Calu3 (cell line): ENCODE measurements at regions not wholly inside any gene's neighbourhood (a gene's known extent, or its start where the extent isn't known, plus 50 kb on each side); places are given as distances from the start of the nearest gene placed in this dataset.
A peak's percentile ranks its signal among the peaks of the same experiment; 100 is the strongest.

Source experiments
- BruUV-seq: library from RNA; stranded (reverse); fragments of 400-500 nt; replicated peaks from 2 replicates; lab custom pipeline; 2021; lab: Mats Ljungman, UMichigan
- CTCF ChIA-PET: fragments of 300-600 bp; sonication (Branson Sonifier 250); formaldehyde crosslinking; loops from one replicate; lab custom pipeline; 2022; ENCODE audit warnings: antibody characterized with exemption; lab: Charles Lee
- DNase-seq: peaks from one replicate; pipeline ENCODE4 v3.0.0; 2022
- H3K27ac Mint-ChIP-seq: one replicate; pipeline ENCODE4 v1.8.0; 2022; ENCODE audit warnings: mixed read lengths; ENCODE audit not compliant: unreplicated experiment
- H3K27me3 Mint-ChIP-seq: one replicate; pipeline ENCODE4 v1.8.0; 2022; ENCODE audit warnings: mixed read lengths; ENCODE audit not compliant: unreplicated experiment
- H3K36me3 Mint-ChIP-seq: one replicate; pipeline ENCODE4 v1.8.0; 2022; ENCODE audit warnings: mild to moderate bottlenecking, moderate library complexity, mixed read lengths; ENCODE audit not compliant: insufficient read depth, unreplicated experiment
- H3K4me1 Mint-ChIP-seq: one replicate; pipeline ENCODE4 v1.8.0; 2022; ENCODE audit warnings: mild to moderate bottlenecking, low read depth, mixed read lengths; ENCODE audit not compliant: unreplicated experiment
- H3K4me3 Mint-ChIP-seq: one replicate; pipeline ENCODE4 v1.8.0; 2022; ENCODE audit warnings: mild to moderate bottlenecking, low read depth, moderate library complexity, mixed read lengths; ENCODE audit not compliant: unreplicated experiment
- H3K9me3 Mint-ChIP-seq: one replicate; pipeline ENCODE4 v1.8.0; 2022; ENCODE audit warnings: low read depth, mixed read lengths; ENCODE audit not compliant: unreplicated experiment
- CTCF ChIP-seq: fragments of 200-600 bp; IDR thresholded peaks from one replicate; pipeline ENCODE4 v1.8.0; 2022; ENCODE audit warnings: antibody characterized with exemption; ENCODE audit not compliant: unreplicated experiment
- intact Hi-C: fragments of 100-400 bp; cut with micrococcal nuclease; formaldehyde crosslinking; loops from one replicate; pipeline ENCODE4 v1.10.0; 2022; ENCODE audit not compliant: unreplicated experiment

GRCh38 chr4:65839164-65839931 lies 169.1 kb upstream of the EPHA5 start:
- CTCF ChIA-PET: interaction anchor here (0.6 kb wide), 1 partner anchor 1226 kb away, joined by 9 read pairs; no protein-coding TSS in a partner anchor
- intact Hi-C loops: no loop called here
- Mint-ChIP-seq H3K36me3 (no peaks in the 10 kb centered on the region), H3K27me3 (no peaks in the 10 kb centered on the region), H3K27ac (no peak overlapping the region), H3K9me3 (no peaks in the 10 kb centered on the region), H3K4me3 (no peak overlapping the region), H3K4me1 (no peaks in the 10 kb centered on the region)
- DNase-seq: no peak
- no peak for TF ChIP-seq CTCF
- no TSS peak for BruUV-seq

GRCh38 chr4:65834707-65835106 lies 164.4 kb upstream of the EPHA5 start:
- intact Hi-C loops: no loop called here
- H3K27ac Mint-ChIP-seq: no peak overlapping the region

GRCh38 chr4:65831828-65832227 lies 161.5 kb upstream of the EPHA5 start:
- intact Hi-C loops: no loop called here
- Mint-ChIP-seq H3K9me3 (peaks cover 3% of the 10 kb centered on the region), H3K27ac (no peak overlapping the region), H3K27me3 (no peaks in the 10 kb centered on the region), H3K4me1 (no peaks in the 10 kb centered on the region), H3K36me3 (no peaks in the 10 kb centered on the region), H3K4me3 (no peak overlapping the region)
- BruUV-seq: no TSS peak
- no peak for TF ChIP-seq CTCF
- DNase-seq: no peak
- CTCF ChIA-PET: no interaction called here

More at GRCh38 chr4:65834707-65835106, 164.4 kb upstream of the EPHA5 start:
- BruUV-seq: no TSS peak
- TF ChIP-seq CTCF: no peak
- Mint-ChIP-seq H3K4me1 (no peaks in the 10 kb centered on the region), H3K27me3 (no peaks in the 10 kb centered on the region), H3K36me3 (no peaks in the 10 kb centered on the region), H3K4me3 (no peak overlapping the region), H3K9me3 (no peaks in the 10 kb centered on the region)
- CTCF ChIA-PET: no interaction called here
- no peak for DNase-seq

- BruUV-seq: no TSS peak
- Mint-ChIP-seq H3K27ac (peak overlapping the region; percentile 30), H3K4me3 (no peak overlapping the region), H3K36me3 (no peaks in the 10 kb centered on the region), H3K9me3 (peaks cover 3% of the 10 kb centered on the region), H3K4me1 (no peaks in the 10 kb centered on the region), H3K27me3 (no peaks in the 10 kb centered on the region)
- intact Hi-C loops: no loop called here
- CTCF ChIA-PET: no interaction called here
- TF ChIP-seq CTCF: no peak
- DNase-seq: no peak
Measured at GRCh38 chr4:65825116-65825753, 154.9 kb upstream of the EPHA5 start.
